NCI-H82 treated with DMSO at 0.1 percent for 48 hours (cell line): ENCODE measurements at regions not wholly inside any gene's neighbourhood (a gene's known extent, or its start where the extent isn't known, plus 50 kb on each side); places are given as distances from the start of the nearest gene placed in this dataset.

ENCODE experiments used
- DNase-seq: peaks from one replicate; lab custom pipeline; 2025; ENCODE audit not compliant: unreplicated experiment; lab: John Stamatoyannopoulos, UW

DNA sequence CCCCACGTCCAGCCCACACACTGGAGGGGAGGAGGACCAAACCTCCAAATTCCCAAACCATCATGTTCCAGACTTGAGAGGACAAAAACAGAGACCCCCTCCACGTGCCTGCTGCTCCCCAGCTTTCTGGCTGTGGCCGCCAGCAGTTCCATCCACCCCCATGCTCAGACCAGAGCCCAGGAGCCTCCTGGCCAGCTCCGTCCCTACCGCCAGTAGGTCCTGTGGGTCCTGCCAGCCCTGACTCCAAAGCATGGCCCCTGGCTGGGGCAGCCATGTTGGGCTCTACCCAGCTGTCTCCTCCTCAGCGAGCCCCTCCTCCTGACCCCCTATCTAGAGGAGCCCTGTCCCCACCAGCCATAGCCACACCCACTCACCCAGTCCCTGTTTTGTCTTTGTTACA is 227.3 kb upstream of the RTL1 start:
- no peak for DNase-seq

DNA sequence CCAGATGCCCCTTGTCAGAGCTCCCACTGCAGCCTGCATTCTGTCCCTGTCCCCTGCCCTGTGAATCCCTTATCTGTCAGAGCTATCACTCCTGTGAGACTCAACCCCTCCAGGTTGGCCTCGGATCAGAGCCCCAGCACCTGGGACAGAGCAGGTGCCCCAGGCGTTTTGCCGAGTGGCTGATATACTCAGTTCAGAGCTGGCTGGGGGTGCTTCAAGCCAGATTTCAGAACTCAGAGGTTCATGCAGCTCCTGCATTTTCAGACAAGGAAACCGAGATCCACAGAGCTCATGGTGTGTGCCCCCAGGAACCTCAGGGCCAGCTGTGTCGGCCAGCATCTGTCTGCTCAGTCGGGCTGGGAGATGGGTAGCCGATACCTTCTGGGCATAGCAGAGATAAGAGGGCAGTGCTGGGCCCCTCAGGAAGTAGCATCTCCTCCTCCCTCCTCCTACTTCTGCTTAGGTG is 228.0 kb upstream of the RTL1 start:
- DNase-seq, result no peak

DNA sequence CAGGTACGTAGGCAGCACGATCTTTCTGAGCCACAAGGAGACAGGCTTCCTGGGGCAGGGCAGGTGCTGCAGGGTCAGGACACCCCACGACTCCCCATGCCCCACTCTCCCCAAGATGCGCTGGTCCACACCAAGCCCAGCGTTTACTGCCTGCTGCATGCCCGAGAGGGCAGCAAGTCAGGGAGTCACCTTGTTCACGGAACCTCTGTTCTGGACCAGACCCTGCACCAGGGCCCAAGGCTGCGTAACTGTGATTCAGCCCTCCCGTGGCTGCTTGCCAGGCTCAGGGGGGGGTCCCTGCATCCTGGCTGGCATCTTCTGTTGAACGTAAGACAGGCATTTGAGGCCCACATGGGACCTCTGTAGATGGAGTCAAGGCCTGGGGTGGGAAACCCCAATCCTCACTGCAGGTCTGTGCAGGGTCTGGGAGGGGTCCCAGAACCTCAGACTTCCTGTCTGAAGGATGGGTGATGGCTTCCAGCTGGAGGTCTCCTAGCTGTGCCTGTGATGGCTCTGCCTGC is 228.6 kb upstream of the RTL1 start:
- no peak for DNase-seq

DNA sequence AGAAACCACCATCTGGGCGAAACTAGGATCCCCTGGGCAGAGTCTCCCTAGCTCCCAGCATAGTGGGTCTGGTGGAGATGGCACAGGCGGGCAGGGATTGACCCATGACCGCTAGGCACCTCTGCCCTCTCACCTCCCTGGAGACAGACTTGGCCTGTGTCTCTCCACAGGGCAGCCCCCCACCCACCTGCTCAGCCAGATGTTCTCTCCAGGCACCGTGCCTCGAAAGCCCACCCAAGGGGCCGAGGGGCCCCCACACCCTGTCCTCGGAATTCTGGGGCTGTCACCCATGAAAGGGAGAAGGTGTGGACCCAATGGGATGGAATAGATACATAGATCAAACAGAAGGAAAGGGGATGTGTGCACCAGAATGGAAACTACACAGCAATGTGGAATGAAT is 229.1 kb upstream of the RTL1 start:
- no peak for DNase-seq

DNA sequence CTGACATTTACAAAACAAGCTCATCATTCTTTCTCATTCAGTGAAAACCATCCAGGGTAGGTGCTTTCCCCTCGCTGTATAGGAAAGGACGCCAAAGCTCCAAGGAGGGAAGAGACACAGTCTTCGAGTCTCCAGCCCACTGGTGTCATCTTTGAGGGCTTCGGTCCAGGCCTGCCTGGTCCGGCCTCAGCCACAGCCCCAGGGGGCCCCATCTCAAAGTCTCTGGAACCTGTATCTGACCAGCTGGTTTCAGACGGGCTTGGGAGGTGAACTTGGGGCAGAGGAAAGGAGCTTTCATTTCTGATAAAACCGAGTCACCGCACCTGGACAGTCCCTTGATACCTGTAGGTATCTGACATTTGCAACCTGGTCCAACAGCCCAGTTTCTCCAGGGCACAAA is 229.5 kb upstream of the RTL1 start:
- no peak for DNase-seq

DNA sequence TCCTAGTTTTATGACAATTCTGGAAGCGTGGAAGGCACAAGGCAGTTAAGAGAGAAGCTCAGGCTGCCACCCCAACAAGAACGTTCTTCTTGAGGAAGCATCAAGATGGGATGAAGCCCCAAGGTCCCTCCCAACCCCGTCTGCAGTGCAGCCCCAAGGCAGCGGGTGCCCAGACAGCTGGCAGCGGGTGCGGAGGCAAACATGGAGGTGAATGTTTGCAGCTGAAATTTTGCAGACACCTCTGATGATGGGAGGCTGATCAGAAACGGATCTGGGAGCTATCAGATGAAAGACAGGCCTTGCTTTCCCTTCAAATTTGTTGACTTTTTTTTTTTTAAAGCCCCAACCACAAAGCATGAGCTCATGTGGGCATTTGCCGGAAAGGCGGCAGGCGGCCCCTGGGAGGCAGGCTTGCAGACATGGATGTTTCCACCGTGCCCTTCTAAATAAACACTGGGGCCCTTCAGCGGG is 230.7 kb upstream of the RTL1 start:
- DNase-seq, result no peak

DNA sequence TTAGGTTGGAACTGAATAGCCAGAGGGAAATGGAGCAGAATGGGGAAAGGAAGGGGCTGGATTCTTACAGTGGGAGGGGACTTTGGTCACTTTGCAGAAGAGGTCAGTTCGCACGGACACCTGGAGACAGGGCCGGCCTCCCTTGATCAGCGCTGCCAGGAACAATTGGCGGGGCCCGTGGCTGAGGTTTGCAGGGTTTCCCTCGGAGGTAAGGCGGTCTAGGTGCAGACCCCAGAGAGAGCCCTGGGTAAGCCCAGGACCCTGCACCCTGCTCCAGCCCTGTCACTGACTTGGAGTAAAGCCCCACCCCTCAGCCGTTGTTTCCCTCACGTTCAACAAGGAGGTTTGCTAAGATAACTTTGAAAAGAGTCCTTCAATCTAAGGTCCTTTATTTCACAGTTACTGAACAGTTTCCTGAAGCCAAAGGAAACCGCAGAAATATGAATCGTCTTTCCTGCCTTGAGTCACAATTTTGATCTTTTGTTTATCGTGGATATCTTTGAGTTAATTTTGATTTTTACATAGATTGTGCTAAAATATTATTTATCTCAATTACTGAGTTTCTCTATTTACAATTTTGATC is 231.4 kb upstream of the RTL1 start:
- DNase-seq, result no peak

DNA sequence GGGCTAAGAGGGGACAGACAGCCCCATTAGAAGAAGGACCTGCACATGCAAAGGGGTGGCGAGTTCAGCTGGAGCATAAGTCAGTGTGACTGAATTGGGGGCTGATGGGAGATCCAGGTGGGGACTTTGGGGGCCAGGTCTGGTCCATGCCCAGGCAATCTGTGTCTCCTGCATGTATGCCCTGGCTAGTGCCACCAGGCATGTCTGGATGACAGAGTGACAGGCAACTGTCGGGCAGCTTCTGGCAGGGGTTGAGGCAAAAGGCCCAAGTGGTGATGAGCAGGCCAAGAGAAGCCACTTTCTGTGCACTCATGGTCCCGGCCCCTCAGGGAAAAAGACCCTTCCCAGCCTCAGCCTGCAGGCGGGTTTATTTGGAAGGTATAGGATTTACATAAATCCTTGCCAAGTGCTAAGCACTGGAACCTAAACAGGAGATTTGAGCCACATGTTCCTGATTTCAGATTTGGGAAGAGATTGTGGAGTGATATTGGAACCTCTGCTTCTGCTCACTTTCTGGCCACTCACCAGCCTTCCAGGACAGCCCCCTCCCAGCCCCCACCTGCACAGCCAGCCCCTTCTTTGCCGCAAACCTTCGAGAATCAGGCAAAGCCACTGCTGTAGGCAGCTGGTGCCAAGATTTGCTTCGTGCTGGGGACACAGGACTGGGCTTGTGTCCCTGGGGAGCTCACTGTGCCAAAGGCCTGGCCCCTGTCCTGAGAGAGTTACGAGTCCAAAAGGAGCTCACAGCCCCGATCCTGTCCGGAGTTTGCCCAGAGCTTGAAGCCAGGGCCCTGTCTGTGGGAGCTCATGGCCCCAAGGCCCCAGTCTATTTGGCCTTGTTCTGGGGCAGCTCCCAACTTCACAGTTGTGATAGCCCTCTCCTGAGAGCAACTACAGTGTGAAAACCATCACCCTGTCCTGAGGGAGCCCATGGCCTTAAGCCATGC is 232.5 kb upstream of the RTL1 start:
- no peak for DNase-seq

DNA sequence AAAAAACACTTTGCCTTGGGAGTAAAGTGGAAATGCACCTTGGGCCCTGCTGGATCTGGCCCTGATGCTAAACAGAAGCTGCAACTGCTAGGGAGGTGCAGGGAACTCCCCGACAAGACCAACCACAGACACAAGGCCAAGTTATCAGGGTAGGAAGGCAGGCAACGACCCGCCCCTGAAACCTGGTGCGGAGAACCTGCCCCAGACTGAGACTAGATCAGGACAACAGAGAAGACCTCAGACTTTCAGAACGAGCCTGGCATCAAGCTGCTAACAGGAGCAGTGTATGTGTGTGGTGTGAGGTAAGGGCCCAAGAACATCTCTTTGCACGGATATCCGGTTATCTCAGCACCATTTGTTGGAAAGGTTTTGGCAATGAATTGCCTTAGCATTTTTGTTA is 233.7 kb upstream of the RTL1 start:
- DNase-seq, result no peak

DNA sequence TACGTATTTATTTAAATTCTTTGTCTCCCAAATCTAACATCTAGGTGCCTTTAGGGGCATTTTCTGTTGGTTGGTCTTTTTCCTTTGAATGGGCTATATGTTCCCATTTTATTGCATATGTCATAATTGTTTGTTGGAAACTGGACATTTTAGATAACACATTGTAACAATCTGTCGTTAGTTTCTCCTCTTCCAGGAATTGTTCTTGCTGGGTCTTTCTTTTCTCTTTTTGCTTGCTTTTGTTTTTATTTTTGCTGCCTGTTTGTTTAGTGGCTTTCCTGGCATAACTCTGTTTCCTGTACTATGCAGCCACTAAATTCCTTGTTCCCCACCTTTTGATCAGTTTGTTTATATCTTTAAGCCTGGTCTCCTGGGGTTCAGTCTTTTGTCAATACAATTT is 244.3 kb upstream of the RTL1 start:
- DNase-seq, result no peak

DNA sequence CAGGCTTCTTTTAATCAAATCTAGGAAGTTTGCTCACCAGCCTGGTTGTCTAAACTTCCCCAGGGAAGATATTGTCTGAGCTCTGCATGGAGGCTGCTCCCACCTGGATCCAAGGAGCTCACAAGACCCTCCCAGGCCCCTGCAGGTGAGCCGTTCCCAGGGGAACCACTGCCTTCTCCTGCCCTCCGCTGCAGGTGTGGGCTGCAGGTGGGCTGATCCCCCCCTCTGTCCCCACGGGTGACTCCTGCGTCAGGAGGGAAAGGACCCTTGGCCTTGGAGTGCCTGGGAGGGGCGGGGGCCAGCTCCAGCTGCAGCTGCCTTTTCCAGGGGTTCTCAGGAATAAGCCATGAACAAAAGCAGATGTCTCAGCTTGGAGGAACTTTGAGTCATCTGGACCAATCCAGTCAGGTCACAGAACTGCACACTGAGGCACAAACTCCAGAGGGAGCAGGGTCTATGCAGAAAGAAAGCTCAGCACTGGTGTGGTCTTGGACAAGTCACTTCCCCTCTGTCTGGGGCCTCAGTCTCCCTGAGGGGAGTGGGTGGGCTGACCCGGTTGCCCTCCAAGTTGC is 246.6 kb upstream of the RTL1 start:
- no peak for DNase-seq

DNA sequence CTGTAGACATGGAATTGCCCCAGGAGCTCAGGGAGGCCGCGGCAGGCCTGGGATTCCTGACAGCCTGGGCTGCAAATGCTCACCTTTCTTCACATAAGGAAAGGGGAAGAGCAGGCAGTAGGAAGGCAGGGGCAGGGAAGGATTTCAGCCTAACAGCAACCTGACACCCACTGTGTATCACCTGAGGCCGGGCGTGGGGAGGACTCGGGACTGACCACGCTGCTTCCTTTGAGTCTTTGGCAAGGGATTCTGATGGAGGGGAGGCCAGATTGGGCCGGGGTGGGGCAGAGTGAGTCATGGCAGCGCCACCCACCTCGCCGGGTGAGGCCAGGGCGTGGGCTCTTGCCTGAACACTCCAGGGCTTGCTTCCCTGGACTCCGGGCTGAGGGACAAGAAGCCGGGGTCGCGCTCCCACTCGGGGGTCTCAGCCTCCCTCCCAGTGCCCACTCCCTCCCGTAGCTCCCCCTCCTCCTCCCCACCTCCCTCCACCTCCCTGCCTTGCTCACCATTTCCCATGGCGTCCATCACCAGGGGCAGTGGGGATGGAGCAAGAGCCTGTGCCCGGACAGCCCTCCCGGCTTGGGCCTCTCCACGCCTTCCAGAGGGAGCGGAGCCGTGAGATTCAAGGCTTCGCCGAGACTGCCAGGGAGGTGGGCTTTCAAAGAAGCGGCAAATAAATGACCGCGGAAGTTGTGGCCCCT is 247.9 kb upstream of the RTL1 start:
- no peak for DNase-seq

DNA sequence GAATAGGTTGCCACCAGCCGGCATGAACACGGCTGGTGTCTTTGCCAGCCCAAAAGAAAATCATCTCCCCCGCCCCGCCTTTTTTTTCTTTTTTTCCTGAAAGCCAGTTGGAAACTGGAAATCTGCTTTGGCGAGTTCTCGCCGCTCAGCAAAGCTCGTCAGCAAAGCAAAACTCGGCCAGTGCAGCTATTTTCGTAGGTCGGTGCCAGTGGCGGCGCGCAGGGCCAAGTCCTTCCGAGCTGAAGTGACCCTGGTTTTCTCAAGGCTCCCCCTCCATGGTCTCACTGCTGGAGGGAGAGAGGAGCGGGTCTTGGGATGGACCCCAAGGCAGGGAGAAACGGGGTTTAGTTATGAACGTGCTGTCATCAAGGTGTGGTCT is 248.4 kb upstream of the RTL1 start:
- no peak for DNase-seq

DNA sequence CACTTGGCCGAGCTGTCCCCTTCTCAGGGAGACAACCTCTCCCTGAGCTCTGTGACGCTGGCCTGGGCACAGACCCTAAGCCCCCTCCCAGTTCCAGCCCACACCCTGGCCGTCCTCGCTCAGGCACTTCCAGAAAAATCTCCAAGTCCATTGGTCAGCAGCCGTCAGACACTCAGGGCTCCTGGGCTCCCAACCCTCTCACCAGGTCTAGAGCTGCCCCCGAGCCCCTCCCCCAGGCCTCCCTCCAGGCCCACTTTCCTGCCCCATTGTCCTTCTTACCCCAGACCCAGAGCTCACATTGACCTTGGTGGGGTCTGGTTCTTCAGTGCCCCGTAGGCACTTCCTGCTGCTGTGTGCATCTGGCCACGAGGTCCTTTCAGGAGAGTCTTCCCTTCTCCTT is 249.3 kb upstream of the RTL1 start:
- DNase-seq, result no peak

DNA sequence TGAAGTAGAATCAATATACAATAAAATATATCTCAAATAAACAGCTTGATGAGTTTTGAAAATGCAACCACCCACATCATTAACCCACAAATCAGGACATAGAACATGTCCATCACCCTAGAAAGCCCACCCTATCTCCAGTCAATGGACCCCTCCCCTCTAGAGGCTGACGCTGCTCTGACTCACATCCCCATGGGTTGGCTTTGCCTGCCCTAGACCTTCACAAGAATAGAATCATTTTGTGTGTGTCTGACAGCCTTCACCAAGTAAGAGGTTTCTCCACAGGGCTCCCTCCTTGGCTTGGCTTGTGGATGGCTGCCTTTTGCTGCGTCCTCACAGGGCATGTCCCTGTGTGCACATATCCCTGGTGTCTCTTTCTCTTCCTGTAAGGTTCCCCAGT is 250.2 kb upstream of the RTL1 start:
- DNase-seq, result no peak

DNA sequence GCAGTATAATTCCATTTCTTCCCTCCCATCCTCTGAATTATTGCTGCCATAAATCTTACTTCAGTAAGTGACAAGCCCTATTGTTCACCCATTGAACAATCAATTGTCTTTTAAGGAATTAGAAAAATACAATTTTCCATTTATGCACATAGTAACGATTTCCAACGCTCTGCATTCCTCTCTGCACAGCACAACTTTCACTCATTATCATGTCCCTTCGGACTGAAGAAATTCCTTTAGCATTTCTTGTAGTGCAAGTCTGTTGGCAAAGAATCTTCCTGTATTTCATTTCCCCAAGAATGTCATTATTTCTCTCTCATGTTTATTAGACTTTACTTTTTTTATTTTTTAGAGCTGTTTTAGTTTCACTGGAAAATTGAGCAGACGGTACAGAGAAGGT is 252.1 kb upstream of the RTL1 start:
- no peak for DNase-seq

DNA sequence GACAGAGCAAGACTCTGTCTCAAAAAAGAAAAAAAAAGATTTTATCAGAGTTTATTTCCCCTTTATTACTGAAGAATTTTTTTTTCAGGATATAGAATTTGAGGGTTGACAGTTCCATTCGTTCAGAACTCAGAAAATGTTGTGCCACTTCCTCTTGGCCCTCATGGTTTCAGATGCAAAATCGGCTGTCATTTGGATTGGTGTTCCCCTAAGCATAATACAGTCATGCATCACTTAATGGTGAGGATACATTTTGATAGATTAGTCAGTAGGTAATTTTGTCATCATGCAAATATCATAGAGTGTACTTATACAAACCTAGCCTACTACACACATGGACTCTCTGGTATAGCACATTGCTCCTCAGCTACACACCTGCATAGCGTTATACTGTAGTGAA is 263.9 kb upstream of the RTL1 start:
- no peak for DNase-seq

DNA sequence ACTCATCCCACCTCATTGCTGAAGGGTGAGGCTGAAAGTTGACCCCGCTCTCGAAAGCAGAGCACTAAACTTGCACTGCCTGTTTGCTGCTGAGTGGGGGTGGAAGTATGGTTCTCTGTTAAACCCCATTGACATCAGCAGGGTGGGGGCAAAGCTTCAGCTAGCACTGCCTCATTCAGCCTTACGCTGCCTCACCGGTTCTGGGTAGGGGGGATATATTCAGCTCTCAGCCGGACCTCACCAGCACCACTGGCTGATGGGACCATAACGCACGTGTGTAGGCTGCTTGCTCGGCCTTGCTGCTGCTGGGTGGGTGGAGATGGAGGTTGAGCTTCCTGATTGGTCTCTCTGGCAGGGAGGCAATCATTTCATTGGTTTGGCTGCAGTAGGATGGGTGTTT is 265.7 kb upstream of the RTL1 start:
- DNase-seq, result no peak

DNA sequence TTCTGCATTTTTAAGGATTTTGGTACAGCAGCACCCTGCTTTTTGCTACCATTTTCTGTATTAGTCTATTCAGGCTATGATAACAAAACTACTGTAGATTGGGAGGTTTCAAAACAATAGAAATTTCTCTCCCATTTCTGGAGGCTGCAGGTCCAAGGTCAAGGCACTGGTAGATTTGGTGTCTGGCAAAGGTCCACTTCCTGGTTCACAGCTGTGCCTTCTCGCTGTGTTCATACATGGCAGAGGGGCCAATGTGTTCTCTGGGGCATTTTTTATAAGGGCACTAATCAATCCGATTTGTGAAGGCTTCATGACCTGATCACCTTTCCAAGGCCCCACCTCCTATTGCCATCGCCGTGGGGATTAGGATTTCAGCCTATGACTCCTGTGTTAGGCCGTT is 268.1 kb upstream of the RTL1 start:
- no peak for DNase-seq

DNA sequence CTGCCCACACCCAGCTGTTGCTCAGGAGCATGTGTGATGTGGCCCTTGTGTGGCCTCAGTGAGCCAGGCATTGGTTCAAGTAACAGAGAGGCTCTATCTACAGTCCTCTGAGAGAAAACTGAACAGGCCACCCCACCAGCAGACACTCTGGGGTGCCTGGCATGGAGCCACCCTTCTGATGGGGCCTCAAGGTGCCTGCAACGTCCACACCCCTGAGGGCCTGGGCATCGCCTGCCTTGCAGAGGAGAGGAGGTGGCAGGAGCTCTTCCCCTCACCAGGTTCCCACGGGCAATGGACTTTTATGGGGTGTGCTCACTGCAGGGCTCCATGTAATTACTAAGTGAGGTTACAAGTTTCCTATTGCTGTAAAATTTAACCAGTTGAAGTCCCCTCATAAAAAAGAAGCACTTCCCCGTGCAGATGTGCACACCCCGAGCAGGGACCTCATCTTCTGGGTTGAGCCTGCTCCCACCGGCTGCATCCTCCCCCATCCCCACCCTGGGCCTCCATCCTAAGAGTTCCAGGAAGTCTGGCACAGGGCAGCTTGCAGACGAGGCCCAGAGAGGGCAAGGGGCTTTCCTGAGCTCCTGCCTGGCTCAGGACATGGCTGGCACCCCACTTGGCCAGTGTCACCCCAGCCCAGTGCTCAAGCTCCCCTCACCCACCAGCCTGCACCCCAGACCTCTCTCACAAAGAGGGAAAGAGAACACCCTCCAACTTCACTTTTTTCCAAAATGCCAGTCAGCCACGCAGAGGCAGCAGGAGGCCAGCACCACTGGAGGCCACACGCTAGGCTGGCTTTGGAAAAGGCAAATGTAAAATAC is 270.4 kb upstream of the RTL1 start:
- DNase-seq, result no peak

DNA sequence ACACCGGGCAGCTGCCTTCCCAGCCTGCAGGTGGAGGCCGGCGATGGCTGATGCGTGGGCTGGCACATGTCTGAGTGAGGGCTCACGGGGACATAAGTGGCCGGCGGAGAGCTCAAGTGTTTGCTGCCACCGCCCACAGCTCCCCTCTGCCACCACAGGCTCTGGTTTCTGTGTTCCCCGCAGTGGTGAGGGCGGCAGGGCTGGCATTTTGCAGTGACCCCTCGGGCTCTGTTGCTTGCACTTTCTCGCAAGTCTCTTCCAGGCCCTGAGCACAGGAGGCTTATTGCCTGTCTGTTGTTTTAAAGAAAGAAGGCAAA is 271.0 kb upstream of the RTL1 start:
- DNase-seq, result no peak
